HCT116 (cell line): ENCODE measurements at regions not wholly inside any gene's neighbourhood (a gene's known extent, or its start where the extent isn't known, plus 50 kb on each side); places are given as distances from the start of the nearest gene placed in this dataset.
A peak's percentile ranks its signal among the peaks of the same experiment; 100 is the strongest.

Experiments used
- ATAC-seq: fragments of 200-7000 bp; cut with Tn5 transposase; 2 replicates; pipeline ENCODE4 v1.9.1; 2020; ENCODE audit warnings: mild to moderate bottlenecking, moderate library complexity
- BruUV-seq: library from RNA; stranded (reverse); fragments of 400-500 nt; replicated peaks from 2 replicates; lab custom pipeline; 2021; lab: Mats Ljungman, UMichigan
- CTCF ChIA-PET: fragments of 300-600 bp; sonication (Branson Sonifier 250); formaldehyde crosslinking; loops from one replicate; lab custom pipeline; 2021; ENCODE audit warnings: antibody characterized with exemption; lab: Charles Lee
- POLR2A ChIA-PET: fragments of 300-600, 350-600 bp; sonication (Branson Sonifier 250); formaldehyde crosslinking; loops from one replicate; lab custom pipeline; 2021; ENCODE audit warnings: antibody characterized with exemption; lab: Charles Lee
- RAD21 ChIA-PET, 2 experiments: fragments of 300-600 bp; sonication (Branson Sonifier 250); formaldehyde crosslinking; loops; one replicate each; lab custom pipeline; 2023; ENCODE audit warnings: low total read pairs in 2 of 2; ENCODE audit not compliant: uncharacterized antibody in 2 of 2, unreplicated experiment in 2 of 2, low non-redundant PET in 1 of 2; lab: Charles Lee
- DNase-seq: peaks from one replicate; pipeline ENCODE4 v3.0.0-alpha.2; 2010; ENCODE audit warnings: low read depth, low spot score
- H2AFZ ChIP-seq: fragments of 200-600 bp; shearing (Covaris generic), sonication (generic); 2 replicates; pipeline ENCODE4 v1.6.1; 2017; ENCODE audit warnings: low read depth, mixed run types, mixed read lengths, antibody characterized with exemption, low read length; ENCODE audit not compliant: poor library complexity, severe bottlenecking
- H3K27ac ChIP-seq: 2 replicates; pipeline ENCODE4 v1.5.1; 2012; ENCODE audit warnings: low read depth, low read length
- H3K27me3 ChIP-seq: fragments of 200-600 bp; sonication (generic); 2 replicates; pipeline ENCODE4 v1.6.1; 2016; ENCODE audit warnings: mixed run types, low read length, mixed read lengths; ENCODE audit not compliant: insufficient read depth
- H3K36me3 ChIP-seq, 2 experiments: fragments of 200-500 bp in 1 of 2; fragments of 200-600 bp in 1 of 2; sonication (Bioruptor generic) in 1 of 2; sonication (generic) in 1 of 2; 2 replicates each; pipeline versions ENCODE4 v1.5.1 to v1.6.1; 2014 to 2016; ENCODE audit warnings: low read length in 2 of 2, inconsistent platforms in 1 of 2, mixed read lengths in 1 of 2, mixed run types in 1 of 2; ENCODE audit not compliant: insufficient read depth in 2 of 2, control insufficient read depth in 1 of 2
- H3K4me1 ChIP-seq, 2 experiments: fragments of 200-600 bp in 1 of 2; sonication (generic) in 1 of 2; 2 replicates each; pipeline versions ENCODE4 v1.5.1 to v1.6.1; 2012 to 2017; ENCODE audit warnings: low read length in 2 of 2, inconsistent platforms in 1 of 2, mild to moderate bottlenecking in 1 of 2, mixed read lengths in 1 of 2, mixed run types in 1 of 2, moderate library complexity in 1 of 2; ENCODE audit not compliant: insufficient read depth in 2 of 2, control insufficient read depth in 1 of 2
- H3K4me2 ChIP-seq: fragments of 200-600 bp; sonication (generic); 2 replicates; pipeline ENCODE4 v1.6.1; 2017; ENCODE audit warnings: mixed run types, low read length, mixed read lengths
- H3K4me3 ChIP-seq, 2 experiments: fragments of 200-600 bp in 1 of 2; sonication (generic) in 1 of 2; replicated peaks in 1 of 2; 2 replicates each; pipeline ENCODE4 v1.5.1; 2011 to 2016; ENCODE audit warnings: low read length in 2 of 2, control low read depth in 1 of 2, low read depth in 1 of 2, mild to moderate bottlenecking in 1 of 2, mixed read lengths in 1 of 2, mixed run types in 1 of 2
- H3K79me2 ChIP-seq: fragments of 200-600 bp; sonication (generic); 2 replicates; pipeline ENCODE4 v1.6.1; 2017; ENCODE audit warnings: mild to moderate bottlenecking, mixed run types, low read length, moderate library complexity, mixed read lengths; ENCODE audit not compliant: insufficient read depth
- H3K9ac ChIP-seq: fragments of 200-600 bp; sonication (generic); 2 replicates; pipeline ENCODE4 v1.6.1; 2016; ENCODE audit warnings: low read length, mixed read lengths
- H3K9me2 ChIP-seq: fragments of 200-600 bp; sonication (generic), shearing (Covaris generic); 2 replicates; pipeline ENCODE4 v1.6.1; 2017; ENCODE audit warnings: mixed run types, mild to moderate bottlenecking, moderate library complexity; ENCODE audit not compliant: insufficient read depth
- H3K9me3 ChIP-seq, 2 experiments: fragments of 200-500 bp in 1 of 2; fragments of 200-600 bp in 1 of 2; sonication (Bioruptor generic) in 1 of 2; sonication (generic) in 1 of 2; 2 replicates each; pipeline ENCODE4 v1.6.1; 2014 to 2017; ENCODE audit warnings: low read length in 2 of 2, mixed read lengths in 2 of 2, inconsistent platforms in 1 of 2, low read depth in 1 of 2, mild to moderate bottlenecking in 1 of 2, mixed run types in 1 of 2, moderate library complexity in 1 of 2; ENCODE audit not compliant: control insufficient read depth in 1 of 2, insufficient read depth in 1 of 2
- H4K20me1 ChIP-seq: fragments of 200-600 bp; sonication (generic), shearing (Covaris generic); 2 replicates; pipeline ENCODE4 v1.6.1; 2017; ENCODE audit warnings: mixed run types, mild to moderate bottlenecking, moderate library complexity; ENCODE audit not compliant: insufficient read depth
- CBX3 ChIP-seq: IDR thresholded peaks from 2 replicates; pipeline ENCODE4 v1.6.1; 2012; ENCODE audit warnings: low read depth
- CEBPB ChIP-seq: IDR thresholded peaks from 2 replicates; pipeline ENCODE4 v1.6.1; 2012; ENCODE audit warnings: low read depth
- EGR1 ChIP-seq: IDR thresholded peaks from 2 replicates; pipeline ENCODE4 v1.6.1; 2012; ENCODE audit warnings: low read depth
- SIN3A ChIP-seq: IDR thresholded peaks from 2 replicates; pipeline ENCODE4 v1.6.1; 2012; ENCODE audit warnings: low read depth
- SRF ChIP-seq: IDR thresholded peaks from 2 replicates; pipeline ENCODE4 v1.6.1; 2012; ENCODE audit warnings: low read depth
- TCF7L2 ChIP-seq: IDR thresholded peaks from 2 replicates; pipeline ENCODE4 v1.7.0; 2011; ENCODE audit warnings: borderline replicate concordance, inconsistent platforms; ENCODE audit not compliant: insufficient read depth, insufficient read length; ENCODE audit errors: extremely low read depth
- YY1 ChIP-seq: IDR thresholded peaks from 2 replicates; pipeline ENCODE4 v1.6.1; 2011; ENCODE audit warnings: low read length, low read depth, moderate library complexity, mild to moderate bottlenecking; ENCODE audit not compliant: insufficient replicate concordance; ENCODE audit errors: extremely low read depth
- intact Hi-C: fragments of 100-400 bp; cut with micrococcal nuclease; formaldehyde crosslinking; loops from 2 replicates; pipeline ENCODE4 v1.10.0; 2022
- TF ChIP-seq, protein P1 (sequence below): IDR thresholded peaks from 2 replicates; pipeline ENCODE4 v1.6.1; 2011; ENCODE audit warnings: mild to moderate bottlenecking, low read length, moderate library complexity; ENCODE audit not compliant: insufficient replicate concordance; ENCODE audit errors: extremely low read depth
- TF ChIP-seq, protein P2 (sequence below): IDR thresholded peaks from 2 replicates; pipeline ENCODE4 v1.6.1; 2012
- TF ChIP-seq, protein P3 (sequence below), 3 experiments: fragments of 200-600 bp in 1 of 3; sonication (generic) in 1 of 3; IDR thresholded peaks in 2 of 3; conservative IDR thresholded peaks in 1 of 3; 2 replicates each; pipeline ENCODE4 v1.5.1; 2012 to 2017; ENCODE audit warnings: low read depth in 2 of 3, low read length in 2 of 3, antibody characterized with exemption in 1 of 3, borderline replicate concordance in 1 of 3, control low read depth in 1 of 3, mild to moderate bottlenecking in 1 of 3, mixed read lengths in 1 of 3, mixed run types in 1 of 3, moderate library complexity in 1 of 3; ENCODE audit not compliant: insufficient read depth in 1 of 3

DNA sequence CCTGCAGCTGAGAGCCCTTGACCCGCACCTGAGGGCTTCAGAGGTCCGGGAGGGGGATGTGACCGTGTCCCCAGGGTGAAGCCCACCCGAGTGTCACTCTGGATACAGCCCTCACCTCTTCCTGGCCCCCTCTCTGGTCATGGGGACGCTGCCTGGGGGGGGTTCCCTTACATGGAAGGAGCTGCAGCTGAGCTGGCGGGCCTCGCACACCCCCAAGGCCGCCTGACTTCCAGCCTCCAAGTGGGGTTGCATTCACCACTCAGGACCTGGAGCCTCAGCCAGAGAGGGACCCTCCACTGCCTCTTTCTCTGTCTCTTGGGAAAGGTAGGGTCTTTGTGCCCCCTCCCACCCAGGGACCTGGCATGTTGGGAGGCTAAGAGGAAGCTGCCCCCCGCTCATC, 284.6 kb downstream of the SEC14L1 start:
- TF ChIP-seq, protein P1, sequence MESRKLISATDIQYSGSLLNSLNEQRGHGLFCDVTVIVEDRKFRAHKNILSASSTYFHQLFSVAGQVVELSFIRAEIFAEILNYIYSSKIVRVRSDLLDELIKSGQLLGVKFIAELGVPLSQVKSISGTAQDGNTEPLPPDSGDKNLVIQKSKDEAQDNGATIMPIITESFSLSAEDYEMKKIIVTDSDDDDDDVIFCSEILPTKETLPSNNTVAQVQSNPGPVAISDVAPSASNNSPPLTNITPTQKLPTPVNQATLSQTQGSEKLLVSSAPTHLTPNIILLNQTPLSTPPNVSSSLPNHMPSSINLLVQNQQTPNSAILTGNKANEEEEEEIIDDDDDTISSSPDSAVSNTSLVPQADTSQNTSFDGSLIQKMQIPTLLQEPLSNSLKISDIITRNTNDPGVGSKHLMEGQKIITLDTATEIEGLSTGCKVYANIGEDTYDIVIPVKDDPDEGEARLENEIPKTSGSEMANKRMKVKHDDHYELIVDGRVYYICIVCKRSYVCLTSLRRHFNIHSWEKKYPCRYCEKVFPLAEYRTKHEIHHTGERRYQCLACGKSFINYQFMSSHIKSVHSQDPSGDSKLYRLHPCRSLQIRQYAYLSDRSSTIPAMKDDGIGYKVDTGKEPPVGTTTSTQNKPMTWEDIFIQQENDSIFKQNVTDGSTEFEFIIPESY = no peak
- no peak for TF ChIP-seq YY1
- TF ChIP-seq, protein P2, sequence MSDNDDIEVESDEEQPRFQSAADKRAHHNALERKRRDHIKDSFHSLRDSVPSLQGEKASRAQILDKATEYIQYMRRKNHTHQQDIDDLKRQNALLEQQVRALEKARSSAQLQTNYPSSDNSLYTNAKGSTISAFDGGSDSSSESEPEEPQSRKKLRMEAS = no peak
- Histone ChIP-seq H3K79me2 (peaks cover 75% of the 10 kb centered on the region; the same call in 1 of the 2 replicates), H3K9ac (no peak overlapping the region), H3K9me3 (no peaks in the 10 kb centered on the region), H3K27me3 (no peaks in the 10 kb centered on the region), H3K36me3 (peaks cover 0 to 3% of the 10 kb centered on the region in 2 experiments; a peak in 1 of 4 replicates), H4K20me1 (no peaks in the 10 kb centered on the region; the same call in 1 of the 2 replicates), H3K4me2 (no peak overlapping the region), H3K27ac (no peak overlapping the region; the same call in 1 of the 2 replicates), H3K9me2 (no peaks in the 10 kb centered on the region), H3K4me3 (no peak overlapping the region), H3K4me1 (peaks cover 0 to 43% of the 10 kb centered on the region in 2 experiments; a peak in 2 of 4 replicates), H2AFZ (no peak overlapping the region)
- RAD21 ChIA-PET = no interaction called here
- POLR2A ChIA-PET = no interaction called here
- intact Hi-C loops = no loop called here
- CTCF ChIA-PET = no interaction called here
- no TSS peak for BruUV-seq
- DNase-seq (no peak), ATAC-seq (no peak)

DNA sequence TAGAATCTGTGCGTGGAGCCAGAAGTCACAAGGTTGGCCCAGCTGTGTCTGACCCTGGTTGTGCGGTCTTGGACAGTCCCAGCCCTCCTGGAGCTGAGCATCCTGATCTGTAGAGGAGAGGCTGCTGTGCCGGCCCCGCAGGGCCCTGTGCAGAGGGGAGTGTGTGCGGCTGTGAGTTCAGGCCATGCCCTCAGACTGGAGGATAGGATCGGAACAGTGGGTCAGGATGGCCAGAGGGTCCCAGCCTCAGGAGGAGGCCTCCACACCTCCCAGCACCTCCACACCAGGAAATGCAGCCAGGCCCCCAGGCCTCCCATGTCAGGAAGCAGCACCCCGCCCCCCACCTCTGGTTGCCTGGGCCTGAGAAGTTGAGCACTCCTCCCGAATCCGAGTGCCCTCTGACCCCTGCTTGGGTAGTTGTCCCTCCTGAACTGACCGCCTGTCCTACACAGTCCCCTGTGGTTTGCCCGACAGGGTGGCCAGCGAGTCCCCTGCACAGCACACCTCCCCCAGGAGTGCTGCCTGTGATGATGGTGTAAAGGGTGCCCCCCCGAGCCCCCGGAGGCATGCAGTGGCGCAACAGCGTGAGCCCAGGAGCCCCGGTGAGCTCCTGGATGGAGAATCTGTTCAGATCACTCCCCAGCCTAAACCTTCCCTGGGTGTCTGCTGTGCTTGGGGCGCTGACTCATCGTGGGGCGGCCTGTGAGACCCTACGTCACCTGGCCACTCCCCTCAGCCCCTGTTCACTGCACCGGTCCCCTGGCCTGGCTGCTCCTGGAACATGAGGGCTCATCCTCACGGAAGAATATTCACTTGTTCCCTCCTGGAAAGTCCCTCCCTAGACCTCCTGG, 285.2 kb downstream of the SEC14L1 start:
- Histone ChIP-seq H3K27ac (no peak overlapping the region; the same call in 1 of the 2 replicates), H3K36me3 (no peaks in the 10 kb centered on the region; a peak in 1 of 4 replicates), H2AFZ (no peak overlapping the region), H3K4me2 (no peak overlapping the region), H3K9me3 (no peaks in the 10 kb centered on the region), H3K9me2 (no peaks in the 10 kb centered on the region), H3K79me2 (peaks cover 75% of the 10 kb centered on the region; the same call in 1 of the 2 replicates), H3K4me3 (no peak overlapping the region), H3K9ac (no peak overlapping the region), H4K20me1 (no peaks in the 10 kb centered on the region; the same call in 1 of the 2 replicates), H3K27me3 (no peaks in the 10 kb centered on the region), H3K4me1 (peaks cover 0 to 43% of the 10 kb centered on the region in 2 experiments; a peak in 2 of 4 replicates)
- CTCF ChIA-PET = no interaction called here
- POLR2A ChIA-PET = no interaction called here
- RAD21 ChIA-PET = no interaction called here
- no TSS peak for BruUV-seq
- peak; percentile 16; the same call in 1 of the 2 replicates for ATAC-seq
- no peak for DNase-seq
- intact Hi-C loops = no loop called here
- TF ChIP-seq SRF (no peak), SIN3A (no peak), CEBPB (no peak), EGR1 (no peak), CBX3 (no peak), TCF7L2 (no peak)
- TF ChIP-seq, protein P3, sequence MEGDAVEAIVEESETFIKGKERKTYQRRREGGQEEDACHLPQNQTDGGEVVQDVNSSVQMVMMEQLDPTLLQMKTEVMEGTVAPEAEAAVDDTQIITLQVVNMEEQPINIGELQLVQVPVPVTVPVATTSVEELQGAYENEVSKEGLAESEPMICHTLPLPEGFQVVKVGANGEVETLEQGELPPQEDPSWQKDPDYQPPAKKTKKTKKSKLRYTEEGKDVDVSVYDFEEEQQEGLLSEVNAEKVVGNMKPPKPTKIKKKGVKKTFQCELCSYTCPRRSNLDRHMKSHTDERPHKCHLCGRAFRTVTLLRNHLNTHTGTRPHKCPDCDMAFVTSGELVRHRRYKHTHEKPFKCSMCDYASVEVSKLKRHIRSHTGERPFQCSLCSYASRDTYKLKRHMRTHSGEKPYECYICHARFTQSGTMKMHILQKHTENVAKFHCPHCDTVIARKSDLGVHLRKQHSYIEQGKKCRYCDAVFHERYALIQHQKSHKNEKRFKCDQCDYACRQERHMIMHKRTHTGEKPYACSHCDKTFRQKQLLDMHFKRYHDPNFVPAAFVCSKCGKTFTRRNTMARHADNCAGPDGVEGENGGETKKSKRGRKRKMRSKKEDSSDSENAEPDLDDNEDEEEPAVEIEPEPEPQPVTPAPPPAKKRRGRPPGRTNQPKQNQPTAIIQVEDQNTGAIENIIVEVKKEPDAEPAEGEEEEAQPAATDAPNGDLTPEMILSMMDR (IDR thresholded peaks at IDR 0.05 in 2 of 3, conservative IDR thresholded peaks at IDR 0.05 in 1 of 3; ENCODE audit: borderline replicate concordance in 1 of 3, insufficient read depth in 1 of 3, low read depth in 2 of 3, low read length in 2 of 3) = no peak
- TF ChIP-seq, protein P1 = no peak
- TF ChIP-seq, protein P2 = no peak
